GM11168 (cell line): ENCODE measurements at regions not wholly inside any gene's neighbourhood (a gene's known extent, or its start where the extent isn't known, plus 50 kb on each side); places are given as distances from the start of the nearest gene placed in this dataset.

ENCODE experiments used
- in situ Hi-C: fragments of 300-500 bp; cut with MboI; formaldehyde crosslinking; loops from one replicate; pipeline ENCODE4 v1.12.0; 2022; ENCODE audit warnings: low sequenced_read_pairs; ENCODE audit not compliant: unreplicated experiment

GRCh38 chr1:43047135-43047534 lies 88.5 kb upstream of the SLC2A1 start:
- in situ Hi-C loops: no loop called here

- in situ Hi-C loops: no loop called here
Observed at GRCh38 chr1:43044572-43045361, 86.1 kb upstream of the SLC2A1 start.

- in situ Hi-C loops: no loop called here
Observed at GRCh38 chr1:43043695-43044094, 85.0 kb upstream of the SLC2A1 start.

GRCh38 chr1:43042773-43043457 lies 84.2 kb upstream of the SLC2A1 start:
- in situ Hi-C loops: no loop called here

GRCh38 chr1:43042127-43042526 lies 83.5 kb upstream of the SLC2A1 start:
- in situ Hi-C loops: no loop called here

GRCh38 chr1:43041591-43041990 lies 82.9 kb upstream of the SLC2A1 start:
- in situ Hi-C loops: no loop called here

- in situ Hi-C loops: no loop called here
Observed at GRCh38 chr1:43039228-43040055, 80.8 kb upstream of the SLC2A1 start.

GRCh38 chr1:43038232-43038935 lies 79.7 kb upstream of the SLC2A1 start:
- in situ Hi-C loops: no loop called here

- in situ Hi-C loops: no loop called here
Observed at GRCh38 chr1:43037466-43037865, 78.8 kb upstream of the SLC2A1 start.

GRCh38 chr1:43036932-43037331 lies 78.3 kb upstream of the SLC2A1 start:
- in situ Hi-C loops: no loop called here

GRCh38 chr1:43035821-43036741 lies 77.4 kb upstream of the SLC2A1 start:
- in situ Hi-C loops: no loop called here

GRCh38 chr1:43034778-43035177 lies 76.1 kb upstream of the SLC2A1 start:
- in situ Hi-C loops: no loop called here

GRCh38 chr1:43034195-43034658 lies 75.6 kb upstream of the SLC2A1 start:
- in situ Hi-C loops: no loop called here

GRCh38 chr1:43031316-43032203 lies 72.9 kb upstream of the SLC2A1 start:
- in situ Hi-C loops: no loop called here

- in situ Hi-C loops: no loop called here
Observed at GRCh38 chr1:43024905-43025304, 66.2 kb upstream of the SLC2A1 start.

- in situ Hi-C loops: no loop called here
Observed at GRCh38 chr1:43021547-43022474, 63.1 kb upstream of the SLC2A1 start.

- in situ Hi-C loops: no loop called here
Observed at GRCh38 chr1:43019226-43019625, 60.6 kb upstream of the SLC2A1 start.
